ELF-1 (cell line): ENCODE measurements at regions not wholly inside any gene's neighbourhood (a gene's known extent, or its start where the extent isn't known, plus 50 kb on each side); places are given as distances from the start of the nearest gene placed in this dataset.
A peak's percentile ranks its signal among the peaks of the same experiment; 100 is the strongest.

ENCODE experiments used
- DNase-seq: peaks from one replicate; pipeline ENCODE4 v3.0.0-alpha.2; 2016; ENCODE audit warnings: low read depth, low spot score

DNA sequence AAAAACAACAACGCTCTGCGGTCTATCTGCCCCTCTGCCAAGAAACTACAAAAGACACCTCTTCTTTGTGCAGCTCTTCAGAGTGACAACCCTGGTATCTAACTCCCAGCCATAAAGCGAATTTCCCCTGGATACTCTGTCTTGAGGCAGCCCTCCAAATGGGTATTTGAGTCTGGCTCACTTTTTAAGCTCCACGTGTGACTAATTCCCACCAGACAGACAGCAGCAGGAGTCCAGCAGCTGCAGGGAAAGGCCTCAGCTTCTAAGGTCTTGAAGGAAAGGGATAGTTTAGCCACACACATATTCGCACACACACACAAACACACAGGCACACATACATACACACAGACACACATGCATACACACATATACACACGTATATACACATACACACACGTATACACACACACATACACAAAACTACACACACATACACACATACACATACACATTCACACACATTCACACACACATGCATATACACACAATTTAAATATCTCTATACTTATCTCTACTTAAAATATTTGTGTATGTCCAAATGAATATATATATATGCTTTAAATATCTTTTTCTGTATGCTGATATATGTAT is 188.8 kb downstream of the TSHZ3 start:
- DNase-seq: no peak

DNA sequence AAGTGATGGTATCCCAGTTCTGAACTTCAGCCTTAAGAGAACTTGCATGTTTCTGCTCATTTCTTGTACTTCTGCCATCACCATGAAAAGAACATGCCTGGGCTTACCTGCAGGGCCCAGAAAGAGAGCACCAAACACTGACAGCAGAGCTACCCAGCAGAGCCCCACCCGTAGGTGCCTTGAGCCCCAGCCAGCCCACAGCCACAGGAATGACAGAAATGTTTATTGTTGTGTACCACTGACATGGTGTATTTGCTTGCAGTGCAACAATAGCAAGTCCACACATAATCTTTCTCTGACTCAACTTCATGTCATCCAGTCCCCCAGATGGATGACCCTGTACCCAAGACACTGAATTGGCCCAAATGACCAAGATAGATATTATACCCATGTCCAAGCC is 195.2 kb downstream of the TSHZ3 start:
- DNase-seq: no peak

DNA sequence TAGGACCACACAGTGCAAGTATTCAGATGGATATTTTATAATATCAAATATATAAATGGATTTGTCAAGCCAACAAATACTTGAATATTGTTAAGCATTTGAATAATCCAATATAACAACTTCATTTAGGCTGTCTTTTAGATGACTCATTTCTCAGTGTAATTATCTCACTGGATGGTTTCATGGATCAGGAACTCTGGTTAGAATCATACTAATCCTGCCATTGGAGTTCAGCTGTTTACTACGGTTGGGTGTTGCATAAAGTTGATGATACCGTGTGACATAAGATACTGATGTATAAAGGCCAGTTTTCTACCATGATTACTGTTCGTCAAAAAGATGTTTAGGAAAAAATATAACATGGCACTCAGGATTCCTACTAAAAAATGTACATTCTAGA is 196.3 kb downstream of the TSHZ3 start:
- no peak for DNase-seq

DNA sequence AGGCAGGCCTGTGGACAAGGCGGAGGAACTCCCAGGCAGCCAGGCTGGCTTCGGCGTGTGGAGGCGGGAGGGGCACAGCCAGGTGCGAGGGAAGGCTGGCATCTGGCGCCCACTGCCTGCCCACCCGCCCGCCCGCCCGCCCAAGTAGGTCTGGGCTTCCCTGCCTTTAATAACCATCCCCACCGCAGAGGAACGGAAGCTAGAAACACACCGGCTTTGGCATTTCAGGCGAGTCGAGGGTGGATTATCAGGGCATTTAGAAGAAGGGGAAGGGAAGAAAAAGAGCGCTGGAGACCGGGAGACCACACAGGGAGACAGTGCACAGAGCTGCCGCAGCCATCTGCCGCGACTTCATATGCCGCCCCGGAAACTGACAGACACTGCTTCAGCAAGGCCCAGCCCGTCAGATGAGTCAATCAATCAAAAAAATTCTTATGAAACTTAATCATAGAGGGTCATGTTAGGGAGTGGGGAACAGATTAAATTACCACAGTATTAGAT is 199.7 kb downstream of the TSHZ3 start:
- DNase-seq: no peak

DNA sequence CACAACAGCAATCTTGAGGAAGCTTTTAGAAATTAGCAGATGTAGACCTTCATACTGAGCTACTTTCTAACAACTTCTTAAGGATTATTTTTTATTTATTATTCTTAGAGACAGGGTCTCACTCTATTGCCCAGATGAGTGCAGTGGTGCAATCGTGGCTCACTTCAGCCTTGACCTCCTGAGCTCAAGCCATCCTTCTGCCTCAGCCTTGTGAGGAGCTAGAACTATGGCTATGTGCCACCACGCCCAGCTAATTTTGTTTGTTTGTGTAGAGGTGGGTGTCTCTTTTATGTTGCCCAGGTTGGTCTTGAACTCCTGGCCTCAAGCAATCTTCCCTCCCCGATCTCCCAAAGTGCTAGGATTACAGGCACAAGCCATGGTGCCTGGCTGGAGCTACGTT is 200.6 kb downstream of the TSHZ3 start:
- DNase-seq: no peak

DNA sequence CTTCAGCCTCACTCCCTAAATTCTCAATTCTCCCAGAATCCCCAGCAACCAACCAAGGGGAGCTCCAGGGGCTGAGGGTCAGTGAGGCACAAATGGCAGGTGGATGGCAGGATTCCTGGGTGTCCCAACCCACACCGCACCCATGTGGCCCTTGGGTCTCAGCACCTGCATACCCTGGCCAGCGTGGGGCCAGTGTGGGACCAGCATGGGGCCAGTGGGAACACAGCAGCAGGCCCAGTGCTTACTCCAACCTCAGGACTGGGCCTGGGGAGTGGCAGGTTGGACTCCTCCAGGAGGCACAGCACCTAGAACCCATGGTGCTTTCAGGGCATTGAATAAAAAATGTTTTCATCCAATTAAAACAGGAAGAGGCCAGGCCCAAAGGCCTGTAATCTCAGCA is 202.0 kb downstream of the TSHZ3 start:
- DNase-seq: no peak

DNA sequence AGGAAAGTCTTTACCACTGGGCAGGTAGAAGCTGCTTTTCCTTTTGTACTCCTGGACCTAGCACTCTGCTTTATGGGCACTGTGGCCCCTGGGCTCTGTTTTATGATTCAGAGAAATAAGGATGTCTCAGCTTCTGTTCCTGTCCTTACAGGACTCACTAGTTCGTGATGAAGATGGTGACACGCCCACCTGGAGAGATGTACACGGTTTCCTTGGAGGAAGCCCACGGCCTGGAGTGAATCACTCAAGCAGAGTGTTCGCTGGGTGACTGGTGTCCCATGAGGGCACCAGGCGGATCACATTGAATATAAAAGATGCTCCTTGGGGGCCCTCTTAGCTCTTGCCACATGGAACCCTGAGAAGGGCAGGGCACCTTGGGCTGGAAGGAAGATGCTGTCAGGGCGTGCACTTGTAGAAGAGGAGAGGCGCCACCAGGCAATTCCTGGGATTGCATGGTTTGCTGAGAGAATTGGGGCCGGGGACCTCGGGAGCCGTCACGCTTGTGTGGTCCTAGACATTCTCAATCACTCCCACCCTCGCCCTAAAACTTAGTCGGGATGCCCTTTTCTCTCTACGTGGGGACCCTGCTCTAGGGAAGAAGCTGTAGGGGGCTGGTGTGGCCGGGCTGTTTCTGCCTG is 202.6 kb downstream of the TSHZ3 start:
- DNase-seq: no peak

DNA sequence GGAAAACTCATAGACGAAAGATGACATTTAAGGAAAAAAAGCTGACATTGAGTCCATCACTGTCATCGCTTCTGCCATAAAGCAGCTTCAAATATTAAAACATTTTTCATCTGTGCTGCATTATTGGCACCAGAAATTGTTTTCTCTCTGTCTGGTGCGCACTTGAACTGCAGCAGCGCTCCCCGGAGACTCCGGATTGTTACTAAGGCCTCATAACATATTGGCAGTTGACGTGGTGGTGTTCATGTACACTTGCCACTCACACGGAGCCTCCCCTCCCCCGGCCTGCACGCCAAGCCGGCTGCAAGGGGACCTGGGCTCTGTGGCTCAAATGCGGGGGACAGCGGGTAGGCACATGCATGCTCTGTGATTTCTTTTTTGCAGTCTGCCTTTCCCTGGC is 203.2 kb downstream of the TSHZ3 start:
- no peak for DNase-seq

DNA sequence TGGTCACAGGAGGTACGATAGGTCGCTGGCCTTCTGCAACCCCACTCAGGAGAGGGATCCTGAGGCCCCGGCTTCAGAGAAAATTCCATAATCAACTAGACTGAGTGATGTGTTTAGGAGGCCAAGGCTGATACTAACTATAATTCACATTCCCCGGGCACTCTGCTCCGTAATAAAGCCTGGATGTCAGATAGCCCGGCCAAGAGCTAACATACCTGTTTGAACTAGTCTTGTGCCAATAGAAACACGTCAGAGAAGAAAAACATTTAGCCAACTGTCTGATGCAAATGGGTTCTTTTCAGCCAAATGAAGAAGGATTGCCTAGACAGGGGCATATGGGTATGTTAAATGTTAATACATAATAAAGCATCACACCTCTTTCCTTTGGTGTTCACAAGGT is 204.2 kb downstream of the TSHZ3 start:
- DNase-seq: no peak

DNA sequence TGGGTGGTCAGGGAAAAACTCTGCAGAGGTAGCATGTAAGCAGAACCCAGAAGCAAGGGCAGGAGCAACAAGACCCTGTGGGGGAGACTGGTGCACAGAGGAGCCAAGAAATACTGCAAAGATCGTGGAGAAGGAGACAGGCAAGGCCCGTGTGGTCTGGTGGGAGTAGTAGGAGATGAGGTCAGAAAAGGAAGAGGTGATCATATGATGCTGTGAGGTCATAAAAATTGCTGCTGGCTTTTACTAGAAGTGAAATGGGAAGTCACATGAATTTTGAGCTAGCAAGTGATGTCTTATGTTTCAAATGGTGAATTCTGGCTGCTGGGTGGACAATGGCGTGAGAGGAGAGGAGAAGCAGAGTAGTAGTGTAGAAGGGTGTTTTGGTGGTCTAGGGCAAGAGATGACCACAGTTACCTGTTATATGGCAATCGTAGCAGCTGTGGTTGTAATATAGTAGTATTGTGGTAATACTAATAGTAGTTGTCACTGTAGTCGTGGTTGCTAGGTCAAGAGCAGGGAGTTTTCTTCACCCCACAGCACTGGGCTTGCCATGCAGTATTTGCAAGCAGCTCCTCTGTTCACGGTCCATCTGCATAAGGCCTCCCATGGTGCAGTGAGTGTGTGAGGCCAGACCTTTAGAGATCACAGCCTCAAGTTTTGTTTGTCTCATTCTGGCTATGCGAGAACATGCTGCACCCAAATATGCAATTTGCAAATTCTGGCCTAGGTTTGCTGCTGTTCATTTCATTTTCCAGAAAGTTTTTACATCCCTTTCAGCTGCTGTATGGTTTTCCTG is 205.0 kb downstream of the TSHZ3 start:
- no peak for DNase-seq

DNA sequence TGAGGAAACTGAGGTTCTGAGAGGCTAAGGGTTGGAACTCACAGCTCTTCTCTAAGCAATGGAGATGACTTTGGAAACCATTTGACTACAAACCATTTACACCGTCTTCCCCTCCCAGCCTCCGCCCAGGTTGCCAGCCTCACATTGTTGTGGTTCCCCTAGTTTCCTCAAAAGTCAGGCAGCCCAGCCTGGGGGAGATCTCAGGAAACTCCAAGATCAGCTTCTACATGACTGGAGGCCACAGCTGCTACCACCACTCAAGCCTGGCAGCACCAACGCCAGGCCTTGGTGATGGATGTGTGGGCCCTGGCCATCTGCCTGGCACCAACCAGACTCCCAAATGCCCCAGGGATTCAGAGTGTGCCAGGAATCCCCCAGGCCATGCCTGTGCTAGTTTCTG is 207.9 kb downstream of the TSHZ3 start:
- no peak for DNase-seq

DNA sequence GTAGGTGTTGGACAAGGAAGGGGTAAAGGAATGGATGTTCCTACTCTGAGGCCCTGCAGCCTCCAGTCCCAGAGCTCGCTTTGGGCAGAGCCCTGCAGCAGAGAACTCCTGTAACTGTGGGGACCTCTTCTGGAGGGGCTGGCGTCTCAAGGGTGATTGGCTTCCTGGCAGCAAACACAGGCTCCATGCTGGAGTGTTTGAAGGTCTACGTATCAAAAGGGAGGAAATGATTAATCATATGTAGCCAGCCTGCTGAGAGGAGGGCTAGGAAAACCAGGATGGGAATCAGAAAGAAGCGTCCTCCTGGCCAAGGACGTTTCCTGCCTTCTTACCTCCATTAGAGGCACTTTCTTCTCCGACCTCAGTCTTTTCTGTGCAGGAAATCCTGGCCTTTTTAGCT is 208.5 kb downstream of the TSHZ3 start:
- DNase-seq: no peak

DNA sequence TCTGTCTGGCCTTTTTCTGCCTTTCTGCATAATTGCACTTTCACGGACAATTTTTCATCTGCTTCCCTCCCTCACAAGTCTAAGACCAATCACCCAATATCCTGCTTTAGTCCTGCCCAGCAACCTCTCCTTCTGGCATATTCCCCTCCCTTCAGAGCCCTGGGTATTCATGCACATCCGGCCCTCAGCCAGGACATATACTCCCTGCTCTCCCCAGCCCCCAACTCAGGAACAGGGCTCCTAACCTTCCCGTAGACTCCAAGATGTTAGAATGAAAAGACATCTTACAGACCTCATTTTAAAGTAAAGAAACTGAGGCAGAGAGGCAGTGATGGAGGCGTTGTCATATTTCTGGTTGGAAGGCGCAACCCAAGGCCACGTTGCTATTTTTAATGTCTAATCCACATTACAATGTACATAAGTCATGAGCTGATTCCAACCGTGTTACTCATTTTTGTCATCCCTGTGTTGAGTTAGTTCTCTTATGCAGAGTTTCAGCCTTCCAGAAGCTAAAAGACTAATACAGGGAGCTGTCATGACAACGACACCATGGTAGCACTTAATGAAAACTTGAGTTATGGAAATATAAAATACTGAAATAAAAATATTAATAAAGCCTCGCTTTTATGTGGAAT is 209.2 kb downstream of the TSHZ3 start:
- no peak for DNase-seq

DNA sequence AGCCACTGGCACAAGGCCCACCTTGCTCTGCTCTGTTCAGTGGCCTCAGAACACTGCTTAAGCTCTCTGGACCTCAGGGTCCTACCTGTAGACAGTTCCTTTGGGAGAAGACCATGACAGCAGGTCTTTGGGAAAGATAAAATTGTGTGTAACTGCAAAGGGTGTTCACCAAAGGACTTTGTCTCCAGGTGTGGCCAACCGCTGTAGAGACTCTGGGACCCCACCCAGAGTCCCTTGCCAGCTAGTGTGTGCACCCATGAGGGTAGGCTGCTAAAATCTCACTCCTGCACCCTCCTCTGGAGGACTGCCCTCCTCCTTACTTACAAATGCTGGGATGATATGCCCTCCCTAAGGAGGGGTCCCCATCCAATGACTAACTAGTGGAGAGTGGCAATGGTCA is 211.2 kb downstream of the TSHZ3 start:
- no peak for DNase-seq

DNA sequence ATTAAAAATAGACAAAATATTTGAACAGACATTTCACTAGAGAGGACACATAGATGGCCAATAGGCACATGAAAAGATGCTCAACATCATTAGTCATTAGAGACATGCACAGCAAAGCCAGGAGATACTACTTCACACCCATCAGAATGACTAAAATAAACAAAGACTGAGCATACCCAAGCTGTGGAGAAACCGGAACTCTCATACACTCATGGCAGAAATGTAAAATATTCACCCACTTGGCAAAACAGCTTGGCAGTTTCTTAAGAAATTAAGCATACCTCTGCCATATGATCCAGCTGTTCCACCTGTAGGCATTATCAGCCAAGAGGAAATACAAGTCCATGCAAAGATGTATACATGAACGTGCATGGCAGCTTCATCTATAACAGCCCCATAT is 213.4 kb downstream of the TSHZ3 start:
- DNase-seq: no peak

DNA sequence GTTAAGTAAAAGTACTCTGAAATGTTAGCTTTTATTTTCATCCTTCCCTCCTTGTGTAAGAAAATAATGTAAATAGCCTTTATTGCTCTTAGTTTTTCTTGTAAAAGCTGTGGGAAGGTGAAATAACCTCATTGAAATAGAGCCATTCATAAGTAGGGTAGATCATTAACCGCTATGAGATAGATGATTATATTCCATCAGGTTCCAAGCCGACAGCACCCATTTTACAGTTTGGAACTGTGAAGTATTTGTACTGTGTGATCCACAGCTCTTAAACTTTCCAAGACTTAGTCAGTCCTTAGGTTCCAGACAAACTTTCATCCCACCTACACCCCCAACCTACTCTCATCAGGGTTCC is 216.5 kb downstream of the TSHZ3 start:
- no peak for DNase-seq

DNA sequence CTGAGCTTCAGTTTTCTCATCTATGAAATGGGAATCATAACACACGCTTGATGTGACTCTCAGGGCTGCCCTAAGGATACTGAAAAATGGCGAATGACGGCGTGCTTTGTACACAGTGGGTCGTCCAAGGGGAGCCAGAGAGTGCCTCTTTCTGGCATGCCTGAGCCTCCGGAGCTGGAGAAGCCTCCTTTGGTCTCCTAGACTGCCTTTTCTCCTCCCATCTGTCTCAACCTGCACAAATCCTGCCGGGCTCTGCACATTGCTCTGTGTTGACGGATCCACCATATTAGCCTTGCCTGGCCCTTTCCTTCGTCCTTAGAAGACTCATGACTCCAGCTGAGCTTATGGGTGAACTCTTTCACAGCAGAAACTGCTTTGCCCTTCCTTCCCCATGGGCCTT is 220.9 kb downstream of the TSHZ3 start:
- DNase-seq: no peak

DNA sequence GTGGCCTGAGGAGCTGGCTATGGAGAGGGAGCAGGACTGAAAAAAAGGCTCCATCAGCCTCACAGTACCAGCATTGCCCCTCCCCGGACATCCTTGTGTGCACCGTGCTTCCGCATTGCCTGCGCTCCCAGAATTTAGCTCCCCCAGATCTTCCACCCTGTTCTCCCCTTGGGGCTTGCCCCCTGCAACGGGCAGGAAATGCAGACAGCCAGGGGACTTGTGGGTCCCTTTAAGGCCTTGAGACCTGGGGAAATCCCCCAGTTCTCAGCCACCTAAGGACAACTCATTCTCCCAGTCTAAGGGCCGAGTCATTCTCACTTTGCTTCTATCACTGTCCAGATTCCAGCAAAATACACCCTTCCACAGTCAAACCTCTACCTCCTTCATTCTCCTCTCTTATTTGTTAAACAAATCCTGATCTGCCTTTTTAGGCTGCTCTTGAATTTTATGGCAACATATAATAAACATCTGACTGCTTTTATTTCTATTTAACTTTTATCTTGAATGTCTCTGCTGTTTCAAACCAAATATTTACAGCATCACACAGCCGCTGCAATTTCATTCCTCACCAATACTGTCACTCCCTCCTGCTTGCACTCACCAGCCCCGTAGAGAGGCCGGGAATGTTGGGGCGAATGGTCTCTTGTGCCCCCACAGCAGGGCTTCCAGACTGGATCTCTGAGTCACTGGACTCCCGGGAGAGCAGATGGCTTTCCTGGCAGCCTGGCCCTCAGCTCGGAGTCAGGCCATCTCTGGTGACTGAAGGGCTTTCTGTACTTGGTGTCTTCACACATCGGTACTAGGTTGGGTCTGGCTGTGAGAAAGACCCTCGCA is 221.9 kb downstream of the TSHZ3 start:
- DNase-seq: peak; percentile 2

DNA sequence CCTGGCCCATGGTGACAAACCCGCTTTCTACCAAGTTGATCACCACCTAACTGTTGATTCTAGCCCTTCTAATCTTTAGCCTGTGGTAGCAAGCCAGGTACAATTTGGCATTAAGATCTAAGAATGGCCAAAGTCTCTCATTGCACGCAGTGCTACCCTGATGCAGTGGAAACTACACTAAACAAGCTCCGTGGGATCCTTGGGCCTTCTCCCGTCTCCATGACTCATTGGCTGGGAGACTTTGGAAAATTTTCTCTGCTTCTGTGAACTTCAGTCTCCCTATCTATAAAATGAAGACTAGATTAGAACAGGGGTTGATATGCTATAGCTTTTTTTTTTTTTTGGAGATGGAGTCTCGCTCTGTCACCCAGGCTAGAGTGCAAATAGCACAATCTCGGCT is 223.0 kb downstream of the TSHZ3 start:
- no peak for DNase-seq

DNA sequence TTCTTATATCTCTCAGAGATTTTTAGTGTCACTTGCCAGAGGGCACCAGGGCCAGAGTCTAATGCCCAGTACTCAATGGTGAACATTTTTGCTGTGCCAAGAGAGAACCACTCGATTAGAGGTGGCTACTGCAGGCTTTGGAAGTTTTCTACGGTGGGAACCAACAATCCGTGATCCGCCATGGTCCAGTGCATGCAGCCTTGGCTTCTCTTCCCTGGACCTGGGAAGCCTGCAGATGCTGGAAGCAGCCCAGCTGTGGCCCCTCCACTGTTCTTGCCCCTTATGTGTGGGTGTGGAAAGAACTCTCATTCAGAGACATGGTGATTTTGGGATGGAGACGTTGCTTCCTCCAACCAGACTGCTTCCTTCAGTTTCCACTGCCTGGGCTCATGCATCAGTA is 224.2 kb downstream of the TSHZ3 start:
- no peak for DNase-seq

DNA sequence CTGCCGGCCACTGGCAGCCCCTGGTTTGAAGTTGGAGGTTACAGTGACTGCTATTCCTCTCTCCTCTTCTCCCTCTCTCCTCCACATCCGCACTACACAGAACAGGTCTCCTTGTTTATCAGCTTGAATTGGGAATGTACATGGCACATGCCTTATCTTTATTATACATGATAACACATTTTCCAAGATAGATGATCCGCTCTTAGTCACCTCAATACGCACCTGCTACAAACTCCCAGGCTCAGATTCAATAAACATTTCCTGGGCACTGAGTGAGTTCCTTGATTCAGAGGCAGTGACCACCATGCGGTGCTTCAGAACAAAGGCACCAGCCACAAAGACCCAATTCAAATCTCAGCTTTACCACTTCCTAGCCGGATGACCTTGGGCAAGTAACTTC is 227.7 kb downstream of the TSHZ3 start:
- no peak for DNase-seq

DNA sequence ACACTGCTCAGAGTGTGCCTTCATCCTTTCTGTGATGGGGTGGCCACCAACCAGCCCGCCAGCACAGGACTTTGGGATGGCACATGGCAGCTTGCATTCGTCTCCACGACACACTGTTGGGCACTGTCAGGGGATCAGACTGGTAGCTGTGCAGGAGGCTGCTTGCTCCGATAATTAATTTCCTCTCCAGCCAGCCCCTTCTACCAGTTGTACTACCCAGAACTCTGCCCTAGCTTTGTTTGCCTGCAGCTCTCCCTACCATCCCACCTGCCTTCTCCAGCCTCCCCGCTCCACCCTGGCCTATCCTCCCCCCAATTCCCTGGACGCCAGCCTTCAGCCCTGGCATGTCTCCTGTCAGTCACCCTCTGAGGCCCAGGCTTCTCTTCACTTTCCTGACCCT is 228.3 kb downstream of the TSHZ3 start:
- no peak for DNase-seq
